ENCODE measurements at regions not wholly inside any gene's neighbourhood (a gene's known extent, or its start where the extent isn't known, plus 50 kb on each side); places are given as distances from the start of the nearest gene placed in this dataset.

DNA sequence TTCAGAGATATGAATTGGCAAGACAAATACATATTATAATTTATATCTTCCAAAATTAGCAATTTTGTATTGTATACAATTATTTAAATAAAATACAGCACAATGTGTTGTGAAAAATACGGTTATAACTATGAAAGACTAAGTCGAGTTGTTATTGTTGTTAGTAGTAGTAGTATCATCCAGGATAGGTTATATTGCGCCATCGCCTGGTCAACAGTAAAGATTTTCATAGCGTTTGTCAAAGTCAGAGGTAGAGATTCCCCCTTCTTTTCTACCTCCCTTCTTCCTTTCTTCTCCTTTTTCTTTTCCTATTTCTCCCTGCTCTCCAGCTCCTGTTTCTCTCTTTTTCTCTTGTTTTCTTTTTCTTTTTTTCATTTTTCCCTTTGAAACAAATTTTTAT lies 499.1 kb upstream of the EPHA5 start:
- no TSS peak for BruUV-seq (replicated peaks)
- TF ChIP-seq REST (IDR thresholded peaks at IDR 0.05; ENCODE audit: insufficient read depth in 1 of 2, low read depth in 2 of 2, low read length in 1 of 2) (no peak), TCF7L2 (IDR thresholded peaks at IDR 0.05; ENCODE audit: low read depth, low read length) (no peak), SIN3A (IDR thresholded peaks at IDR 0.05; ENCODE audit: borderline replicate concordance, insufficient read depth, low read depth, low read length) (no peak), POLR2AphosphoS5 (IDR thresholded peaks at IDR 0.05; ENCODE audit: low read depth, low read length) (no peak)
- TF ChIP-seq, protein P1, sequence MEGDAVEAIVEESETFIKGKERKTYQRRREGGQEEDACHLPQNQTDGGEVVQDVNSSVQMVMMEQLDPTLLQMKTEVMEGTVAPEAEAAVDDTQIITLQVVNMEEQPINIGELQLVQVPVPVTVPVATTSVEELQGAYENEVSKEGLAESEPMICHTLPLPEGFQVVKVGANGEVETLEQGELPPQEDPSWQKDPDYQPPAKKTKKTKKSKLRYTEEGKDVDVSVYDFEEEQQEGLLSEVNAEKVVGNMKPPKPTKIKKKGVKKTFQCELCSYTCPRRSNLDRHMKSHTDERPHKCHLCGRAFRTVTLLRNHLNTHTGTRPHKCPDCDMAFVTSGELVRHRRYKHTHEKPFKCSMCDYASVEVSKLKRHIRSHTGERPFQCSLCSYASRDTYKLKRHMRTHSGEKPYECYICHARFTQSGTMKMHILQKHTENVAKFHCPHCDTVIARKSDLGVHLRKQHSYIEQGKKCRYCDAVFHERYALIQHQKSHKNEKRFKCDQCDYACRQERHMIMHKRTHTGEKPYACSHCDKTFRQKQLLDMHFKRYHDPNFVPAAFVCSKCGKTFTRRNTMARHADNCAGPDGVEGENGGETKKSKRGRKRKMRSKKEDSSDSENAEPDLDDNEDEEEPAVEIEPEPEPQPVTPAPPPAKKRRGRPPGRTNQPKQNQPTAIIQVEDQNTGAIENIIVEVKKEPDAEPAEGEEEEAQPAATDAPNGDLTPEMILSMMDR (IDR thresholded peaks at IDR 0.05) = no peak; the same call in 1 of the 2 replicates
- no peaks in the 10 kb centered on the region for H3K4me1 ChIP-seq (ENCODE audit: control insufficient read depth, insufficient read depth, low read length)
- no peak overlapping the region for H3K4me3 ChIP-seq (ENCODE audit: low read depth in 2 of 2, low read length in 2 of 2)
- H3K9me3 ChIP-seq (ENCODE audit: control insufficient read depth, insufficient read depth, low read depth, low read length) = no peaks in the 10 kb centered on the region; the same call in 1 of the 2 replicates
- CTCF ChIA-PET = no interaction called here
- POLR2A ChIA-PET = no interaction called here
- no peak for ATAC-seq
- H3K27ac ChIP-seq (ENCODE audit: low read length) = no peak overlapping the region
- no peaks in the 10 kb centered on the region for H3K27me3 ChIP-seq (ENCODE audit: control insufficient read depth, insufficient read depth, low read length)
- no peaks in the 10 kb centered on the region for H3K36me3 ChIP-seq (ENCODE audit: control insufficient read depth, insufficient read depth, low read length)
- DNase-seq (ENCODE audit: low read depth, low spot score) = no peak
- in situ Hi-C loops (cut with HindIII; ENCODE audit: low pct_unique_long_range_greater_than_20kb, low sequenced_read_pairs) (no loop called here), intact Hi-C loops (cut with micrococcal nuclease; ENCODE audit: unreplicated experiment) (no loop called here)

GRCh38 chr4:66164869-66165268 lies 494.6 kb upstream of the EPHA5 start:
- Histone ChIP-seq H3K27me3 (ENCODE audit: control insufficient read depth, insufficient read depth, low read length) (no peaks in the 10 kb centered on the region), H3K36me3 (ENCODE audit: control insufficient read depth, insufficient read depth, low read length) (no peaks in the 10 kb centered on the region), H3K9me3 (ENCODE audit: control insufficient read depth, insufficient read depth, low read depth, low read length) (no peaks in the 10 kb centered on the region; the same call in 1 of the 2 replicates), H3K4me3 (ENCODE audit: low read depth in 2 of 2, low read length in 2 of 2) (no peak overlapping the region), H3K27ac (ENCODE audit: low read length) (no peak overlapping the region), H3K4me1 (ENCODE audit: control insufficient read depth, insufficient read depth, low read length) (no peaks in the 10 kb centered on the region)
- DNase-seq (ENCODE audit: low read depth, low spot score) = no peak
- in situ Hi-C loops (cut with HindIII; ENCODE audit: low pct_unique_long_range_greater_than_20kb, low sequenced_read_pairs) (no loop called here), intact Hi-C loops (cut with micrococcal nuclease; ENCODE audit: unreplicated experiment) (no loop called here)
- POLR2A ChIA-PET = no interaction called here
- no TSS peak for BruUV-seq (replicated peaks)
- no peak for ATAC-seq
- CTCF ChIA-PET = no interaction called here
- no peak for TF ChIP-seq POLR2AphosphoS5 (IDR thresholded peaks at IDR 0.05; ENCODE audit: low read depth, low read length)
- TF ChIP-seq, protein P1 (IDR thresholded peaks at IDR 0.05) = no peak
- no peak for TF ChIP-seq REST (IDR thresholded peaks at IDR 0.05; ENCODE audit: insufficient read depth in 1 of 2, low read depth in 2 of 2, low read length in 1 of 2)
- TF ChIP-seq TCF7L2 (IDR thresholded peaks at IDR 0.05; ENCODE audit: low read depth, low read length) = no peak
- no peak for TF ChIP-seq SIN3A (IDR thresholded peaks at IDR 0.05; ENCODE audit: borderline replicate concordance, insufficient read depth, low read depth, low read length)

Measured in Panc1 (cell line).